ENCODE measurements at regions not wholly inside any gene's neighbourhood (a gene's known extent, or its start where the extent isn't known, plus 50 kb on each side); places are given as distances from the start of the nearest gene placed in this dataset.

DNA sequence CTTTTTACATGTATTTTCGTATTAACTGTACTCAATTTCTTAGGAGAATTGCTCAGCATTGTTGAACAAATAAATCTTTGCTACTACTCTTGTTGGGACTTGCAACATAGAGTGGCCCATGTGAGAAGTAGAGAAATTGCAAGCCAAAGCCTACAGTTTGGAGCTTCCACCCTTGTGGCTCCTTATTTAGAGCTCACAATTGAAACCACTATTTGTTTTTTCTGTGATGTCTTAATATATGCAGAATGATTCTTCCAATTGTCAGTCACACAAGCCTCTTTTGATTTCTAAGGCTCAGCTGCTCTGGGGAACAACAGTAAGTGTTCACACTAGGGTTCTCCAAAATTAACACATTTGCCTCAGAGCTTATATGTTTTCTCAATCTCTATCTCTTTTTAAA lies 60.2 kb upstream of the GALNT13 start:
- Histone ChIP-seq H3K4me2 (ENCODE audit: insufficient read depth, insufficient read length, low read length) (no peak overlapping the region), H2BK15ac (ENCODE audit: low read depth, low read length) (no peak overlapping the region), H3K9me3 (ENCODE audit: control insufficient read depth, low read depth, low read length) (no peaks in the 10 kb centered on the region), H3K23ac (ENCODE audit: insufficient read length, low read depth, low read length) (no peak overlapping the region), H3K18ac (ENCODE audit: insufficient read length, low read depth, low read length) (no peak overlapping the region), H3K9ac (ENCODE audit: extremely low read depth, insufficient read length, low read length) (no peak overlapping the region), H3K4me1 (ENCODE audit: insufficient read depth, low read length) (no peaks in the 10 kb centered on the region), H2BK120ac (ENCODE audit: low read depth, low read length, poor library complexity, severe bottlenecking) (no peak overlapping the region), H4K91ac (ENCODE audit: insufficient read length, low read depth, low read length) (no peak overlapping the region), H3K79me2 (ENCODE audit: insufficient read depth, low read length) (no peaks in the 10 kb centered on the region), H4K8ac (replicated peaks; ENCODE audit: insufficient read length, low read depth, low read length) (no peak overlapping the region), H3K56ac (ENCODE audit: insufficient read length, low read depth, low read length) (no peak overlapping the region), H3K4ac (ENCODE audit: low read depth, low read length) (no peak overlapping the region), H2BK12ac (ENCODE audit: insufficient read length, low read depth, low read length) (no peak overlapping the region), H2AK5ac (ENCODE audit: insufficient read length, low read length) (no peak overlapping the region), H3K23me2 (ENCODE audit: insufficient read length, low read depth, low read length, poor library complexity, severe bottlenecking) (no peaks in the 10 kb centered on the region), H3K79me1 (ENCODE audit: insufficient read depth, low read depth, low read length, poor library complexity, severe bottlenecking) (no peaks in the 10 kb centered on the region), H4K20me1 (ENCODE audit: control insufficient read depth, insufficient read depth, insufficient read length) (no peaks in the 10 kb centered on the region), H2BK20ac (ENCODE audit: low read depth, low read length, poor library complexity, severe bottlenecking) (no peak overlapping the region), H3K14ac (ENCODE audit: insufficient read depth, low read length) (no peak overlapping the region), H4K5ac (ENCODE audit: insufficient read length, low read depth, low read length) (no peak overlapping the region), H3K27ac (ENCODE audit: insufficient read length, low read depth, low read length) (no peak overlapping the region), H3K27me3 (ENCODE audit: insufficient read depth, low read length) (no peaks in the 10 kb centered on the region), H3T11ph (ENCODE audit: low read length) (no peak overlapping the region), H2AFZ (ENCODE audit: low read length) (no peak overlapping the region), H2BK5ac (ENCODE audit: insufficient read length, low read length) (no peak overlapping the region)
- H3K27ac Mint-ChIP-seq: no peak overlapping the region
- H3K36me3 Mint-ChIP-seq (ENCODE audit: insufficient read depth in 1 of 3, low read depth in 3 of 3): no peaks in the 10 kb centered on the region
- TF ChIP-seq, protein P1, sequence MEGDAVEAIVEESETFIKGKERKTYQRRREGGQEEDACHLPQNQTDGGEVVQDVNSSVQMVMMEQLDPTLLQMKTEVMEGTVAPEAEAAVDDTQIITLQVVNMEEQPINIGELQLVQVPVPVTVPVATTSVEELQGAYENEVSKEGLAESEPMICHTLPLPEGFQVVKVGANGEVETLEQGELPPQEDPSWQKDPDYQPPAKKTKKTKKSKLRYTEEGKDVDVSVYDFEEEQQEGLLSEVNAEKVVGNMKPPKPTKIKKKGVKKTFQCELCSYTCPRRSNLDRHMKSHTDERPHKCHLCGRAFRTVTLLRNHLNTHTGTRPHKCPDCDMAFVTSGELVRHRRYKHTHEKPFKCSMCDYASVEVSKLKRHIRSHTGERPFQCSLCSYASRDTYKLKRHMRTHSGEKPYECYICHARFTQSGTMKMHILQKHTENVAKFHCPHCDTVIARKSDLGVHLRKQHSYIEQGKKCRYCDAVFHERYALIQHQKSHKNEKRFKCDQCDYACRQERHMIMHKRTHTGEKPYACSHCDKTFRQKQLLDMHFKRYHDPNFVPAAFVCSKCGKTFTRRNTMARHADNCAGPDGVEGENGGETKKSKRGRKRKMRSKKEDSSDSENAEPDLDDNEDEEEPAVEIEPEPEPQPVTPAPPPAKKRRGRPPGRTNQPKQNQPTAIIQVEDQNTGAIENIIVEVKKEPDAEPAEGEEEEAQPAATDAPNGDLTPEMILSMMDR (conservative IDR thresholded peaks at IDR 0.05): no peak
- no peak overlapping the region for H3K4me3 Mint-ChIP-seq
- DNase-seq: no peak
- WGBS (ENCODE audit: extremely low coverage, insufficient read length, low lambda C conversion rate): no CpG with 5 or more reads among the region's 1 CpG
- peaks cover 12 to 16% of the 10 kb centered on the region in 2 experiments for H3K4me1 Mint-ChIP-seq
- no peaks in the 10 kb centered on the region for H3K27me3 Mint-ChIP-seq (ENCODE audit: low read depth)
- no peaks in the 10 kb centered on the region for H3K9me3 Mint-ChIP-seq
